ENCODE measurements at regions not wholly inside any gene's neighbourhood (a gene's known extent, or its start where the extent isn't known, plus 50 kb on each side); places are given as distances from the start of the nearest gene placed in this dataset.

DNA sequence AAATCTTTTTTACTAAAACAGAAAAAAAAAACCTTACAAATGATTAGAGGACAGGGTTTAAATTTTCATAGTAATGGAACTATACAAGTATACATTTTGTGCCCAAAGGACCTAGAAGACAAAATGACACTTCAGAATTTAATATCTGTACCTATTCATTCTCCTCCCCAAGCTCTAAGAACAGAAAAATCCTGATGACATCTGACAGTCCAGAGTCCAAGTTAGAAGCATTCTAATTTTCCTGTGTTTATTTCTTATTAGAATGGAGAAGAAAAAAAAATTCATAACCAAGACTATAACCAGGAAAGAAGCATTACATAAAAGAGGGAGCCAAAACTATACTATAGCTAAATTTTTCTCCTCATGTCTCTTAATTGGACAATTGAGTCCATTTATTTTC, 138.9 kb upstream of the SLC13A1 start:
- Histone ChIP-seq H3K79me2 (replicated peaks; ENCODE audit: insufficient read depth, low read length) (no peaks in the 10 kb centered on the region), H3K9ac (ENCODE audit: low read length) (no peak overlapping the region), H3K9me2 (ENCODE audit: insufficient read depth, low read length) (no peaks in the 10 kb centered on the region), H3K27me3 (ENCODE audit: insufficient read depth, low read depth, low read length) (no peaks in the 10 kb centered on the region), H3F3A (ENCODE audit: insufficient read depth, low read length, poor library complexity, severe bottlenecking) (no peaks in the 10 kb centered on the region), H4K20me1 (ENCODE audit: insufficient read depth) (no peaks in the 10 kb centered on the region), H3K4me2 (ENCODE audit: low read length) (no peak overlapping the region), H3K27ac (ENCODE audit: low read length) (no peak overlapping the region), H3K36me3 (ENCODE audit: insufficient read depth, low read length) (no peaks in the 10 kb centered on the region), H3K9me3 (ENCODE audit: low read length) (no peaks in the 10 kb centered on the region), H3K4me3 (ENCODE audit: low read length) (no peak overlapping the region), H2AFZ (ENCODE audit: low read depth, low read length) (no peak overlapping the region)
- no peak for TF ChIP-seq RAD21 (conservative IDR thresholded peaks at IDR 0.05)

GRCh38 chr7:123329988-123330643, 130.3 kb upstream of the SLC13A1 start:
- Histone ChIP-seq H3F3A (ENCODE audit: insufficient read depth, low read length, poor library complexity, severe bottlenecking) (no peaks in the 10 kb centered on the region), H3K36me3 (ENCODE audit: insufficient read depth, low read length) (no peaks in the 10 kb centered on the region)

More at GRCh38 chr7:123329988-123330643, 130.3 kb upstream of the SLC13A1 start:
- Histone ChIP-seq H2AFZ (ENCODE audit: low read depth, low read length) (no peak overlapping the region), H3K79me2 (replicated peaks; ENCODE audit: insufficient read depth, low read length) (no peaks in the 10 kb centered on the region), H3K9me2 (ENCODE audit: insufficient read depth, low read length) (no peaks in the 10 kb centered on the region), H3K27ac (ENCODE audit: low read length) (no peak overlapping the region), H3K4me2 (ENCODE audit: low read length) (no peak overlapping the region), H4K20me1 (ENCODE audit: insufficient read depth) (no peaks in the 10 kb centered on the region), H3K9ac (ENCODE audit: low read length) (no peak overlapping the region), H3K9me3 (ENCODE audit: low read length) (no peaks in the 10 kb centered on the region), H3K4me3 (ENCODE audit: low read length) (no peak overlapping the region), H3K27me3 (ENCODE audit: insufficient read depth, low read depth, low read length) (no peaks in the 10 kb centered on the region)
- TF ChIP-seq MXI1 (conservative IDR thresholded peaks at IDR 0.05; ENCODE audit: poor library complexity, severe bottlenecking) (no peak), SMC3 (conservative IDR thresholded peaks at IDR 0.05; ENCODE audit: poor library complexity) (no peak), CTCF (IDR thresholded peaks at IDR 0.05; ENCODE audit: poor library complexity, severe bottlenecking) (no peak), TAF1 (IDR thresholded peaks at IDR 0.05; ENCODE audit: low read depth) (no peak), POLR2AphosphoS5 (IDR thresholded peaks at IDR 0.05) (no peak), EP300 (conservative IDR thresholded peaks at IDR 0.05; ENCODE audit: poor library complexity, severe bottlenecking) (no peak), RAD21 (conservative IDR thresholded peaks at IDR 0.05) (no peak), EZH2 (IDR thresholded peaks at IDR 0.05; ENCODE audit: borderline replicate concordance, insufficient read depth, low read length, poor library complexity, severe bottlenecking) (no peak)
- TF ChIP-seq, protein P1, sequence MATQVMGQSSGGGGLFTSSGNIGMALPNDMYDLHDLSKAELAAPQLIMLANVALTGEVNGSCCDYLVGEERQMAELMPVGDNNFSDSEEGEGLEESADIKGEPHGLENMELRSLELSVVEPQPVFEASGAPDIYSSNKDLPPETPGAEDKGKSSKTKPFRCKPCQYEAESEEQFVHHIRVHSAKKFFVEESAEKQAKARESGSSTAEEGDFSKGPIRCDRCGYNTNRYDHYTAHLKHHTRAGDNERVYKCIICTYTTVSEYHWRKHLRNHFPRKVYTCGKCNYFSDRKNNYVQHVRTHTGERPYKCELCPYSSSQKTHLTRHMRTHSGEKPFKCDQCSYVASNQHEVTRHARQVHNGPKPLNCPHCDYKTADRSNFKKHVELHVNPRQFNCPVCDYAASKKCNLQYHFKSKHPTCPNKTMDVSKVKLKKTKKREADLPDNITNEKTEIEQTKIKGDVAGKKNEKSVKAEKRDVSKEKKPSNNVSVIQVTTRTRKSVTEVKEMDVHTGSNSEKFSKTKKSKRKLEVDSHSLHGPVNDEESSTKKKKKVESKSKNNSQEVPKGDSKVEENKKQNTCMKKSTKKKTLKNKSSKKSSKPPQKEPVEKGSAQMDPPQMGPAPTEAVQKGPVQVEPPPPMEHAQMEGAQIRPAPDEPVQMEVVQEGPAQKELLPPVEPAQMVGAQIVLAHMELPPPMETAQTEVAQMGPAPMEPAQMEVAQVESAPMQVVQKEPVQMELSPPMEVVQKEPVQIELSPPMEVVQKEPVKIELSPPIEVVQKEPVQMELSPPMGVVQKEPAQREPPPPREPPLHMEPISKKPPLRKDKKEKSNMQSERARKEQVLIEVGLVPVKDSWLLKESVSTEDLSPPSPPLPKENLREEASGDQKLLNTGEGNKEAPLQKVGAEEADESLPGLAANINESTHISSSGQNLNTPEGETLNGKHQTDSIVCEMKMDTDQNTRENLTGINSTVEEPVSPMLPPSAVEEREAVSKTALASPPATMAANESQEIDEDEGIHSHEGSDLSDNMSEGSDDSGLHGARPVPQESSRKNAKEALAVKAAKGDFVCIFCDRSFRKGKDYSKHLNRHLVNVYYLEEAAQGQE (IDR thresholded peaks at IDR 0.05; ENCODE audit: borderline replicate concordance), result no peak

Data from neural cell (in vitro differentiated cells).